ENCODE measurements at regions not wholly inside any gene's neighbourhood (a gene's known extent, or its start where the extent isn't known, plus 50 kb on each side); places are given as distances from the start of the nearest gene placed in this dataset.

GRCh38 chr18:71471963-71472725 is 1072.0 kb downstream of the CBLN2 start:
- H3K4me1 ChIP-seq (ENCODE audit: control extremely low read depth in 1 of 4, control insufficient read depth in 4 of 4, insufficient read depth in 4 of 4, low read length in 3 of 4): no peaks in the 10 kb centered on the region
- no peak overlapping the region for H3K4me3 ChIP-seq (ENCODE audit: control insufficient read depth in 1 of 7, extremely low read depth in 1 of 7, insufficient read depth in 4 of 7, low read depth in 2 of 7, low read length in 6 of 7)
- H3K9me3 ChIP-seq (ENCODE audit: control extremely low read depth in 1 of 5, control insufficient read depth in 4 of 5, insufficient read depth in 2 of 5, low read depth in 1 of 5, low read length in 4 of 5): no peaks in the 10 kb centered on the region
- no peak overlapping the region for H3K27ac ChIP-seq (ENCODE audit: insufficient read depth in 1 of 2, low read depth in 1 of 2, low read length in 2 of 2, poor library complexity in 1 of 2, severe bottlenecking in 2 of 2)
- H3K27me3 ChIP-seq (replicated peaks in 2 of 5; ENCODE audit: control insufficient read depth in 4 of 5, insufficient read depth in 5 of 5, low read length in 4 of 5): no peaks in the 10 kb centered on the region
- ChIA-PET CTCF (no interaction called here), POLR2A (no interaction called here)
- WGBS (ENCODE audit: insufficient coverage): 87% methylated on average over 15 of the region's 19 CpGs
- no peaks in the 10 kb centered on the region for H3K36me3 ChIP-seq (ENCODE audit: control insufficient read depth in 4 of 4, insufficient read depth in 4 of 4, low read length in 3 of 4)
- DNase-seq: no peak

GRCh38 chr18:71456206-71456605 is 1087.9 kb downstream of the CBLN2 start:
- Histone ChIP-seq H3K4me1 (ENCODE audit: control extremely low read depth in 1 of 4, control insufficient read depth in 4 of 4, insufficient read depth in 4 of 4, low read length in 3 of 4) (no peaks in the 10 kb centered on the region), H3K4me3 (ENCODE audit: control insufficient read depth in 1 of 7, extremely low read depth in 1 of 7, insufficient read depth in 4 of 7, low read depth in 2 of 7, low read length in 6 of 7) (no peak overlapping the region), H3K27me3 (replicated peaks in 2 of 5; ENCODE audit: control insufficient read depth in 4 of 5, insufficient read depth in 5 of 5, low read length in 4 of 5) (peaks cover 0 to 2% (median 0%) of the 10 kb centered on the region in 5 experiments), H3K36me3 (ENCODE audit: control insufficient read depth in 4 of 4, insufficient read depth in 4 of 4, low read length in 3 of 4) (no peaks in the 10 kb centered on the region), H3K9me3 (ENCODE audit: control extremely low read depth in 1 of 5, control insufficient read depth in 4 of 5, insufficient read depth in 2 of 5, low read depth in 1 of 5, low read length in 4 of 5) (no peaks in the 10 kb centered on the region), H3K27ac (ENCODE audit: insufficient read depth in 1 of 2, low read depth in 1 of 2, low read length in 2 of 2, poor library complexity in 1 of 2, severe bottlenecking in 2 of 2) (no peak overlapping the region)
- CTCF ChIA-PET: no interaction called here
- POLR2A ChIA-PET: no interaction called here
- no CpG with 5 or more reads among the region's 3 CpGs for WGBS (ENCODE audit: insufficient coverage)
- DNase-seq: no peak

- 100% methylated on average over 1 of the region's 3 CpGs for WGBS (ENCODE audit: insufficient coverage)
- no peaks in the 10 kb centered on the region for H3K27me3 ChIP-seq (replicated peaks in 2 of 5; ENCODE audit: control insufficient read depth in 4 of 5, insufficient read depth in 5 of 5, low read length in 4 of 5)
- POLR2A ChIA-PET: no interaction called here
- no peaks in the 10 kb centered on the region for H3K36me3 ChIP-seq (ENCODE audit: control insufficient read depth in 4 of 4, insufficient read depth in 4 of 4, low read length in 3 of 4)
- H3K27ac ChIP-seq (ENCODE audit: insufficient read depth in 1 of 2, low read depth in 1 of 2, low read length in 2 of 2, poor library complexity in 1 of 2, severe bottlenecking in 2 of 2): no peak overlapping the region
- DNase-seq: no peak
- CTCF ChIA-PET: no interaction called here
- H3K4me3 ChIP-seq (ENCODE audit: control insufficient read depth in 1 of 7, extremely low read depth in 1 of 7, insufficient read depth in 4 of 7, low read depth in 2 of 7, low read length in 6 of 7): no peak overlapping the region
- no peaks in the 10 kb centered on the region for H3K4me1 ChIP-seq (ENCODE audit: control extremely low read depth in 1 of 4, control insufficient read depth in 4 of 4, insufficient read depth in 4 of 4, low read length in 3 of 4)
- no peaks in the 10 kb centered on the region for H3K9me3 ChIP-seq (ENCODE audit: control extremely low read depth in 1 of 5, control insufficient read depth in 4 of 5, insufficient read depth in 2 of 5, low read depth in 1 of 5, low read length in 4 of 5)
Measured at GRCh38 chr18:71450257-71450656, 1093.9 kb downstream of the CBLN2 start.

GRCh38 chr18:71443706-71444480 is 1100.2 kb downstream of the CBLN2 start:
- 89% methylated on average over 1 of the region's 3 CpGs for WGBS (ENCODE audit: insufficient coverage)
- Histone ChIP-seq H3K9me3 (ENCODE audit: control extremely low read depth in 1 of 5, control insufficient read depth in 4 of 5, insufficient read depth in 2 of 5, low read depth in 1 of 5, low read length in 4 of 5) (no peaks in the 10 kb centered on the region), H3K36me3 (ENCODE audit: control insufficient read depth in 4 of 4, insufficient read depth in 4 of 4, low read length in 3 of 4) (no peaks in the 10 kb centered on the region), H3K4me1 (ENCODE audit: control extremely low read depth in 1 of 4, control insufficient read depth in 4 of 4, insufficient read depth in 4 of 4, low read length in 3 of 4) (no peaks in the 10 kb centered on the region), H3K4me3 (ENCODE audit: control insufficient read depth in 1 of 7, extremely low read depth in 1 of 7, insufficient read depth in 4 of 7, low read depth in 2 of 7, low read length in 6 of 7) (no peak overlapping the region), H3K27me3 (replicated peaks in 2 of 5; ENCODE audit: control insufficient read depth in 4 of 5, insufficient read depth in 5 of 5, low read length in 4 of 5) (no peaks in the 10 kb centered on the region), H3K27ac (ENCODE audit: insufficient read depth in 1 of 2, low read depth in 1 of 2, low read length in 2 of 2, poor library complexity in 1 of 2, severe bottlenecking in 2 of 2) (no peak overlapping the region)
- DNase-seq: no peak
- CTCF ChIA-PET: no interaction called here
- POLR2A ChIA-PET: no interaction called here

GRCh38 chr18:71442731-71443141 is 1101.4 kb downstream of the CBLN2 start:
- H3K27me3 ChIP-seq (replicated peaks in 2 of 5; ENCODE audit: control insufficient read depth in 4 of 5, insufficient read depth in 5 of 5, low read length in 4 of 5): no peaks in the 10 kb centered on the region
- 91% methylated on average over 2 of the region's 3 CpGs for WGBS (ENCODE audit: insufficient coverage)
- H3K27ac ChIP-seq (ENCODE audit: insufficient read depth in 1 of 2, low read depth in 1 of 2, low read length in 2 of 2, poor library complexity in 1 of 2, severe bottlenecking in 2 of 2): no peak overlapping the region
- DNase-seq: no peak
- H3K4me3 ChIP-seq (ENCODE audit: control insufficient read depth in 1 of 7, extremely low read depth in 1 of 7, insufficient read depth in 4 of 7, low read depth in 2 of 7, low read length in 6 of 7): no peak overlapping the region
- CTCF ChIA-PET: no interaction called here
- no peaks in the 10 kb centered on the region for H3K4me1 ChIP-seq (ENCODE audit: control extremely low read depth in 1 of 4, control insufficient read depth in 4 of 4, insufficient read depth in 4 of 4, low read length in 3 of 4)
- no peaks in the 10 kb centered on the region for H3K9me3 ChIP-seq (ENCODE audit: control extremely low read depth in 1 of 5, control insufficient read depth in 4 of 5, insufficient read depth in 2 of 5, low read depth in 1 of 5, low read length in 4 of 5)
- H3K36me3 ChIP-seq (ENCODE audit: control insufficient read depth in 4 of 4, insufficient read depth in 4 of 4, low read length in 3 of 4): no peaks in the 10 kb centered on the region
- POLR2A ChIA-PET: no interaction called here

- Histone ChIP-seq H3K4me3 (ENCODE audit: control insufficient read depth in 1 of 7, extremely low read depth in 1 of 7, insufficient read depth in 4 of 7, low read depth in 2 of 7, low read length in 6 of 7) (no peak overlapping the region), H3K27me3 (replicated peaks in 2 of 5; ENCODE audit: control insufficient read depth in 4 of 5, insufficient read depth in 5 of 5, low read length in 4 of 5) (no peaks in the 10 kb centered on the region), H3K27ac (ENCODE audit: insufficient read depth in 1 of 2, low read depth in 1 of 2, low read length in 2 of 2, poor library complexity in 1 of 2, severe bottlenecking in 2 of 2) (no peak overlapping the region), H3K9me3 (ENCODE audit: control extremely low read depth in 1 of 5, control insufficient read depth in 4 of 5, insufficient read depth in 2 of 5, low read depth in 1 of 5, low read length in 4 of 5) (no peaks in the 10 kb centered on the region), H3K4me1 (ENCODE audit: control extremely low read depth in 1 of 4, control insufficient read depth in 4 of 4, insufficient read depth in 4 of 4, low read length in 3 of 4) (no peaks in the 10 kb centered on the region), H3K36me3 (ENCODE audit: control insufficient read depth in 4 of 4, insufficient read depth in 4 of 4, low read length in 3 of 4) (no peaks in the 10 kb centered on the region)
- no peak for DNase-seq
- CTCF ChIA-PET: no interaction called here
- 100% methylated on average over 1 of the region's 4 CpGs for WGBS (ENCODE audit: insufficient coverage)
- POLR2A ChIA-PET: no interaction called here
Measured at GRCh38 chr18:71441156-71441555, 1103.0 kb downstream of the CBLN2 start.

GRCh38 chr18:71437511-71437910 is 1106.6 kb downstream of the CBLN2 start:
- Histone ChIP-seq H3K27ac (ENCODE audit: insufficient read depth in 1 of 2, low read depth in 1 of 2, low read length in 2 of 2, poor library complexity in 1 of 2, severe bottlenecking in 2 of 2) (no peak overlapping the region), H3K4me1 (ENCODE audit: control extremely low read depth in 1 of 4, control insufficient read depth in 4 of 4, insufficient read depth in 4 of 4, low read length in 3 of 4) (no peaks in the 10 kb centered on the region), H3K4me3 (ENCODE audit: control insufficient read depth in 1 of 7, extremely low read depth in 1 of 7, insufficient read depth in 4 of 7, low read depth in 2 of 7, low read length in 6 of 7) (no peak overlapping the region), H3K27me3 (replicated peaks in 2 of 5; ENCODE audit: control insufficient read depth in 4 of 5, insufficient read depth in 5 of 5, low read length in 4 of 5) (no peaks in the 10 kb centered on the region), H3K36me3 (ENCODE audit: control insufficient read depth in 4 of 4, insufficient read depth in 4 of 4, low read length in 3 of 4) (no peaks in the 10 kb centered on the region), H3K9me3 (ENCODE audit: control extremely low read depth in 1 of 5, control insufficient read depth in 4 of 5, insufficient read depth in 2 of 5, low read depth in 1 of 5, low read length in 4 of 5) (no peaks in the 10 kb centered on the region)
- ChIA-PET POLR2A (no interaction called here), CTCF (no interaction called here)
- DNase-seq: no peak
- no CpG with 5 or more reads among the region's 2 CpGs for WGBS (ENCODE audit: insufficient coverage)
